Muscle of back (tissue), 3 donors: ENCODE measurements at regions not wholly inside any gene's neighbourhood (a gene's known extent, or its start where the extent isn't known, plus 50 kb on each side); places are given as distances from the start of the nearest gene placed in this dataset.

ENCODE experiments used
- DNase-seq, 3 donors: peaks; one replicate each; pipeline versions ENCODE4 v3.0.0 to v3.0.0-alpha.2; 2013

GRCh38 chr15:38695249-38696108 is 130.9 kb upstream of the RASGRP1 start:
- no peak for DNase-seq

GRCh38 chr15:38696109-38696727 is 131.6 kb upstream of the RASGRP1 start:
- DNase-seq = no peak

GRCh38 chr15:38696790-38697495 is 132.3 kb upstream of the RASGRP1 start:
- DNase-seq = no peak

- no peak for DNase-seq
These were observed 133.6 kb upstream of the RASGRP1 start for GRCh38 chr15:38698254-38698653.

- DNase-seq = peak in 2 of 3 donors; percentile 38 to 62
These were observed 135.1 kb upstream of the RASGRP1 start for GRCh38 chr15:38699633-38700230.

- DNase-seq = no peak
These were observed 136.5 kb upstream of the RASGRP1 start for GRCh38 chr15:38701149-38701548.

GRCh38 chr15:38702178-38702912 is 137.7 kb upstream of the RASGRP1 start:
- no peak for DNase-seq

- no peak for DNase-seq
These were observed 141.0 kb upstream of the RASGRP1 start for GRCh38 chr15:38705436-38706219.

- no peak for DNase-seq
These were observed 142.3 kb upstream of the RASGRP1 start for GRCh38 chr15:38706956-38707355.

GRCh38 chr15:38707802-38708671 is 143.4 kb upstream of the RASGRP1 start:
- peak; percentile 63 to 69 (median 64) for DNase-seq

- DNase-seq = peak in 1 of 3 donors; percentile 27
These were observed 144.1 kb upstream of the RASGRP1 start for GRCh38 chr15:38708672-38709180.

- DNase-seq = no peak
These were observed 144.6 kb upstream of the RASGRP1 start for GRCh38 chr15:38709196-38709595.

- peak in 2 of 3 donors; percentile 68 to 97 for DNase-seq
These were observed 149.9 kb upstream of the RASGRP1 start for GRCh38 chr15:38714309-38715072.

- peak; percentile 16 to 37 (median 19) for DNase-seq
These were observed 156.4 kb upstream of the RASGRP1 start for GRCh38 chr15:38720893-38721567.

GRCh38 chr15:38721568-38721945 is 156.9 kb upstream of the RASGRP1 start:
- peak in 1 of 3 donors; percentile 57 for DNase-seq

- DNase-seq = no peak
These were observed 157.6 kb upstream of the RASGRP1 start for GRCh38 chr15:38722236-38722635.

GRCh38 chr15:38724827-38725226 is 160.2 kb upstream of the RASGRP1 start:
- DNase-seq = no peak

GRCh38 chr15:38726187-38726586 is 161.6 kb upstream of the RASGRP1 start:
- no peak for DNase-seq
